Activated T-cell treated with anti-CD3 and anti-CD28 coated beads for 48 hours (primary cell): ENCODE measurements at regions not wholly inside any gene's neighbourhood (a gene's known extent, or its start where the extent isn't known, plus 50 kb on each side); places are given as distances from the start of the nearest gene placed in this dataset.

Source experiments
- DNase-seq: peaks from one replicate; pipeline ENCODE4 v3.0.0-alpha.2; 2020; ENCODE audit warnings: low read depth

GRCh38 chr11:119520966-119521365 lies 98.0 kb upstream of the THY1 start:
- DNase-seq, result no peak

- DNase-seq, result no peak
Measured at GRCh38 chr11:119520400-119520799, 97.4 kb upstream of the THY1 start.

GRCh38 chr11:119519796-119520195 lies 96.8 kb upstream of the THY1 start:
- no peak for DNase-seq

GRCh38 chr11:119518746-119519730 lies 96.1 kb upstream of the THY1 start:
- DNase-seq, result peak; percentile 7

GRCh38 chr11:119515771-119516400 lies 92.9 kb upstream of the THY1 start:
- DNase-seq, result no peak

- DNase-seq, result no peak
Measured at GRCh38 chr11:119513806-119514170, 90.8 kb upstream of the THY1 start.

GRCh38 chr11:119513131-119513805 lies 90.3 kb upstream of the THY1 start:
- DNase-seq, result no peak

GRCh38 chr11:119512369-119512768 lies 89.4 kb upstream of the THY1 start:
- DNase-seq, result no peak

GRCh38 chr11:119511614-119512306 lies 88.8 kb upstream of the THY1 start:
- DNase-seq, result no peak

- peak; percentile 23 for DNase-seq
Measured at GRCh38 chr11:119509969-119510401, 87.0 kb upstream of the THY1 start.

GRCh38 chr11:119509282-119509841 lies 86.4 kb upstream of the THY1 start:
- DNase-seq, result no peak

GRCh38 chr11:119506436-119506835 lies 83.5 kb upstream of the THY1 start:
- DNase-seq, result no peak

GRCh38 chr11:119505861-119506260 lies 82.9 kb upstream of the THY1 start:
- DNase-seq, result no peak

GRCh38 chr11:119505071-119505470 lies 82.1 kb upstream of the THY1 start:
- no peak for DNase-seq

- DNase-seq, result no peak
Measured at GRCh38 chr11:119504371-119504770, 81.4 kb upstream of the THY1 start.

- DNase-seq, result no peak
Measured at GRCh38 chr11:119501777-119502405, 78.9 kb upstream of the THY1 start.

GRCh38 chr11:119497717-119498116 lies 74.7 kb upstream of the THY1 start:
- DNase-seq, result no peak

- no peak for DNase-seq
Measured at GRCh38 chr11:119496997-119497396, 74.0 kb upstream of the THY1 start.

GRCh38 chr11:119496469-119496868 lies 73.5 kb upstream of the THY1 start:
- no peak for DNase-seq

GRCh38 chr11:119493712-119494111 lies 70.7 kb upstream of the THY1 start:
- DNase-seq, result no peak

GRCh38 chr11:119491753-119492510 lies 69.0 kb upstream of the THY1 start:
- DNase-seq, result no peak
